NCI-H2196 (cell line): ENCODE measurements at regions not wholly inside any gene's neighbourhood (a gene's known extent, or its start where the extent isn't known, plus 50 kb on each side); places are given as distances from the start of the nearest gene placed in this dataset.

Experiments used
- DNase-seq: peaks from one replicate; lab custom pipeline; 2025; ENCODE audit not compliant: unreplicated experiment; lab: John Stamatoyannopoulos, UW

- no peak for DNase-seq
These were observed 2118.8 kb upstream of the WWC1 start for GRCh38 chr5:166172597-166172996.

GRCh38 chr5:166178411-166179080 lies 2112.9 kb upstream of the WWC1 start:
- no peak for DNase-seq

DNA sequence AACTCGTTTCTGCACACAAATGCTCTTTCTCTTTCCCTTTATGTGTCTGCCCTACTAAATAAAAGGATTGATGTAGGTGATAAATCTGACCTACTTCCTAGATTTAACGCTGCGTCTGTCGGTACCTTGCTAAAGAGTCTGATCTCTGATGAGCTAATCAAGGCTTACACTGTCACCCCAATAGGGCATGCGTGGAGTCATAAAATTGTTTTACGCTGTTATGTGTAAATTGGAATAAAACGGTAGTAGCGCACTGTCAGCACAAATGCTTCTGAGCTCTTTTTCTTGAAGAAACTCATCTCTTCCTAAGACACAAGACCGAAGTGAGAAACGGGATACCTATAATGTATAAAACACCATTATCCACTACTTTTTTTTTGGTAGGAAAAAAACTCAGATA lies 2106.3 kb upstream of the WWC1 start:
- DNase-seq = no peak

- no peak for DNase-seq
These were observed 2102.7 kb upstream of the WWC1 start for GRCh38 chr5:166188501-166189325.

DNA sequence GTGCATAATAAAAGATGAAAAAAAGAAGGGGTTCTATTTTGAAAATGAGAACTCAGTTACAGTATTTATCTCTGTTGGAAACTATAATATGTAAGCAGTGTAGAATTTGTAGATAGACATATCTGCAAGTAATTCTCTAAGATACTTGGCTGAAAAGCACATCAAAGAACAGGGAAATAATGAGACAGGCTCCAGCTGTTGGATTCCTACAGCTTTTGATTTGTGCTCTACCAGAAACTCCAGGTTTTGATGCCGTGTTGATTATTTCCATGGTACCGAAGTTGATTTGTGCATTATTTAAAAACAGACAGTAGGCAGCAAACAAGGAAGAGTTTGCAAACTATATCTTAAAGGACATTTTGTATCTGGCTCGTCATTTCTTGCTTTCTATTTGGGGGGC lies 2098.7 kb upstream of the WWC1 start:
- no peak for DNase-seq

DNA sequence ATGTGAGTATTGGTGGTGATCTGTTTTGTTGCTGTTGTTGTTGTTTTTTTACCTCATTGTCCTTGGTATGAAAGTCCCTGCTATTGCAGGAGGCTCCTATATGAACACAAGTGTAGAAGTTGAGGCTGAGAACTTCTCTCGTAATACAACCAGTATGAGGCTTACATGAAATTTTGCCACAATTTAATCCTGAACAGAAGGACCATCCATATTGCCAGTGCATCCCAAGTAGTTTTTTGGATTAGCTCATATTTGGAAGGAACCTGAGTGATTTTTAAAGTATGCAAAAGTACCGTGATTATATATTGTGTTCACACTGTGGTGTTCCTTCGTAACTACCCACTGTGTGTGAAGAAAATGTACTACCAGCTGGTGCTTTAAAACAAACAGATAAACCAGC lies 2095.5 kb upstream of the WWC1 start:
- DNase-seq = no peak

DNA sequence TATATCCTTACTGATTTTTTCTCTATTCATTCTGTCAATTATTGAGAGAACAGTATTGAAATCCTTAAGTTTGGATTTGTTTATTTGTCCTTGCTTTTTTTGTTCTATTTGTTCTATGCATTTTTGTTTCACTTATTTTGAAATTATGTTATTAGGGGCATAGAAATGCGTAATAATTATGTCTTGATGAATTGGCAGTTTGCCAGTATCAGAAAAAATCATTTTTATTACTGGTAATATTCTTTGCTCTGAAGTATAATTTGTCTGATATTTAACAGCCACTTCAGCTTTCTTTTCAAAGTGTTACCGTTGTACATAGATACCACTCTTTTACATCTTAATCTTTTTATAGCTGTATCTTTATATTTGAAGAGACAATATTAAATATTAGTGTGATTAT lies 2090.9 kb upstream of the WWC1 start:
- no peak for DNase-seq

- DNase-seq = no peak
These were observed 2079.8 kb upstream of the WWC1 start for GRCh38 chr5:166211640-166212039.

GRCh38 chr5:166236327-166236726 lies 2055.1 kb upstream of the WWC1 start:
- DNase-seq = no peak

DNA sequence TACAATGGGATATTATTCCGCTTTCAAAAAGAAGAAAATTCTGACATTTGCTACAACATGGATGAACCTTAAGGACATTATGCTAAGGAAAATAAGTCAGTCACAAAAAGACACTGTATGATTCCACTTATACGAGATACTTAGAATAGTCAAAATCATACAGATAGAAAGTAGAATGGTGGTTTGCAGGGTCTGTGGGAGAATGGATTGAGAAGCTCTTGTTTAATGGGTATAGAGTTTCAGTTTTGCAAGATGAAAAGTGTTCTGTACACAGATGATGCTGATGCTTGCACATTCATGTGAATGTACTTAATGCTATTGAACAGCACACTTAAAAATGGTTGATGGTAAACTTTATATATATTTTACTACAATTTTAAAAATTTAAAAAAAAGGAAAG lies 2050.7 kb upstream of the WWC1 start:
- DNase-seq = no peak

DNA sequence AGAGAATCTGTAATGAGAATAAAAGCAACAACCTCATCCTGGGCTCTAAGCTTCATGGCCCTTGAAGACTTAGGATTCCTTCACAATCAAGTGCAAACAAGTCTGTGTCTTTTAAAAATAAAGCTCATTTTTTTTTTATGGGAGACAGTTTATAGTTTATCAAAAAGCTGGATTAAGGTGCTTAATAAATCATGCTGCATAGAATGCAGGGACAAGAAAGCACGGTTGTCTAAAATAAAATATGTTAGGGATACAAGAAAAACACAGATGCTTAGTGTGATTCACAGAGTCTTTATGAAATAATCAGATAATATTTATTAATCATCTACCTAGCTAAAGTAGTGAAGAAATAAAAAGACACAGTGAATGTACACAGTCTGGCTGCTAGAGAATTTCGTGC lies 2045.9 kb upstream of the WWC1 start:
- no peak for DNase-seq

DNA sequence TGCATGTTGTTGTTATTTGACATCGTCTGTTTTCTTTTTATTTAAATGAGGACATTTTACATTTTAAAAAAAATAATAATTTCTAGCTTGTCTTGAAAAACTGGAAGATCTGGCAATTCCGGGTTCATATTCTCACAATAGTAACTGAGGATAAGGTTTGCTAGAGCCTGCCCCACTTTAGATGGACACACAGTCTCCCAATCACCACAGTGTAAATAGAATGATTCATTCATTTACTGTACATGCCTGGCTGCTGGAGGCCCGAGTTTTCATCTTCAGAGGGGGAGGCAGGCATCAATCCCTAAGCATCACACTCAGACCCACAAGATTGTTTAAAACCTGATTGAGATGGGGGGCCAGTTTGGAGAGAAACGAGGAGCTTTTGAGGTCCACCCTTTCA lies 2039.7 kb upstream of the WWC1 start:
- DNase-seq = no peak

DNA sequence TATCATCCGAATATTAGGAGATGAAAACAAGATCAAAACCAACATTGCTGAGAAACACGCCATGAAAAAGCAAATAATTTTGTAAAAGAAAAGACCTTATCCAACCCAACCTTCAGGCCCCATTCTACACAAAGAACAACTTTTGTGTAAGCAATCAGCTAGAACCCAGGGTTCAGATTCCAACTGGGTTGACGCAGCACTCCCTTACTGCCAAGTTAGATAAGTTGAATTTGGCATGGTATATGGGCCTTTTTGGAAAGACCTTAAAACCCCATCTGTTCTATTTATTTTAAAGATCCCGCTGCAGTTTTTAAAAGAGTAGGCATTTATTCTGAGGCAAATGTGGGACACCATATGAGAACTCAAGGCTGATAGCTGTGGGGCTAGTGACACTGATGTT lies 2033.8 kb upstream of the WWC1 start:
- no peak for DNase-seq

DNA sequence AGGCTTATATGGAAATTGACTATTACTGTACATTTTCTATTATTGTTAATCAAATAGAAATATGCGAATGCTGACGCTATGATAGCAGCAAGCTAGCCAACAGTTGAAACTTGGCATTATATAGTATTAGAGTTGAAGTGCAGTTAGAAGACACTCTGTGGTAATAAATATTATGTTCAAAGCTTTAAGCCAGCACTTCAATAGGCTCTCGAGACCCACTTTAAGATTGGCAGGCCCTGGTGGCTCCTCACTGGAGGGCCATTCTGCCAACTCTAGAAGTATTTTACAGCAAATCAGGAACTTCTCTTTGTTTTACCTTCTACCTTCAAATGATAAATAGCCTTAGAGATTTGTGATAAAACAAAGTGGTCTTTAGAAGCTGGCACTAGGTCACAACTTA lies 2029.0 kb upstream of the WWC1 start:
- DNase-seq = no peak

DNA sequence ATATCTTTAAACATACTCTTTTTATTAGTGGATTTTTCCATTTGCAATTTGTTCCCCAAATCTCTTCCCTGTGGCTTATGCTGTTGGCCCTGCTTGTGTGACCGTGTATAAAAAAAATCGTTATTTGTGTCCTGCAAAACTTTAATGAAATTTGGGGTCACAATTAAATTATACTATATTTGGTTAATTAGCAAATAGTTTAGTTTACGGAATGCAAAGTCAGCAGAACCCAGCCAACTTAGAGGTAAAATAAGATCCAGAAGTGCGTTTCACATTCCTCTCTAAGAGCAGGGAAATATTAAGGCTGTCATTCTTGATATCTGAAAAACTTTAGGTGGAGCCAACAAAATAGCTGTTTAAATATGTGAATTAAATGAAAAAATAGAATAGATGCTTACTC lies 2023.5 kb upstream of the WWC1 start:
- no peak for DNase-seq

GRCh38 chr5:166270712-166271111 lies 2020.7 kb upstream of the WWC1 start:
- DNase-seq = no peak

GRCh38 chr5:166276006-166276405 lies 2015.4 kb upstream of the WWC1 start:
- no peak for DNase-seq

DNA sequence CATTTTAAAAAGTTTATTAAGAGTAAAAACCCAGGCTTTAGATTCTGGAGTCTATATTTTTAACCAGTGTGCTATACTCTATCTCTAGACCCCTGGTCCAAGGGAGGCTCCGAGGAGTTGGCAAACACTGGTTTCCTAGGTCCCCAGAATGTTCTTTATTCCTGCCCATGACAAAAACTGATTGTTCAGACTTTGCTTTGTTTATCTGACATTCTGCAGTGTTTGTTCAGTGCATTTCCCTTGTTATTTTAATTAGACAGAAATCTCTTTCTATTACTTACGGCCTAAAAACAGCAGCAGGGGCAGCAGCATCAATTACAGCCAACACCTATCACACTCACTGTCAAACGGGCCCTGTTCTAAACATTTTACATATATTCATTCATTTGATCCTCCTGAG lies 2011.6 kb upstream of the WWC1 start:
- no peak for DNase-seq

DNA sequence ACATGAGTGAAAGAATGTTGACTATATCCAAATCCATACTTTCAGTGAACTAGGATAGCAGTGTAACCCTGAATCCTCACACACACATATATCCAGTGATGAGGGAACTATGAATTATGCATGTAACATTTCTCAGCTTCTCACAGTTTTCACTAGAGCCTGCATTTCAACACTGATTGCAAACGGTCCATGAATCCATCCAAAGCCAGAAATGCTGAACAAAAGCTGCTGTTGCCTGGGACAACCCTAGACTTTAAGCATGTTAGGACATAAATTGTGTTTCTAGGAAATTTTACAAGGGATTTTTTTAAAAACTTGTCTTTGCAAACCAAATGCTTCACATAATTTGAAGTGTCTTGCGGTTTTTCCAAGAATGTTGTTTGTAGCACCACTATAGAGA lies 2010.0 kb upstream of the WWC1 start:
- no peak for DNase-seq

DNA sequence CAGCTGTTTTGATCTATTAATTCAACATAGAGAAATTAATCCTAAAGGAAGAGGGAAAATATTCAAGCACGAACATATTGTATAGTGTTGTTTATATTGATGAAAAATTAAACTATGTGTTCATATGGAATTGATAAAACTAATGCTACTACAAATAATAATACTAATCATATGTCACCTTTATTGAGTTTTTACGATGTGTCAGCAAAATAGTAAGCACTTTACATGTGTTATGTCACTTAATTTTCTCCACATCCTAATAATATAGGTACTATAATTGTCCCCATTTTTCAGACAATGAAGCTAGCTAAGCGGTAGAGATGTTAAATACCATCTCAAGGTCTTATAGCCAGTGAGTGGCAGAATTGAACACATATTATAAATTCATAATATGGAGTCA lies 2008.5 kb upstream of the WWC1 start:
- no peak for DNase-seq

- no peak for DNase-seq
These were observed 2006.1 kb upstream of the WWC1 start for GRCh38 chr5:166285361-166285760.

GRCh38 chr5:166286832-166287231 lies 2004.6 kb upstream of the WWC1 start:
- no peak for DNase-seq

GRCh38 chr5:166287866-166288265 lies 2003.6 kb upstream of the WWC1 start:
- DNase-seq = no peak
